ENCODE measurements at regions not wholly inside any gene's neighbourhood (a gene's known extent, or its start where the extent isn't known, plus 50 kb on each side); places are given as distances from the start of the nearest gene placed in this dataset.

DNA sequence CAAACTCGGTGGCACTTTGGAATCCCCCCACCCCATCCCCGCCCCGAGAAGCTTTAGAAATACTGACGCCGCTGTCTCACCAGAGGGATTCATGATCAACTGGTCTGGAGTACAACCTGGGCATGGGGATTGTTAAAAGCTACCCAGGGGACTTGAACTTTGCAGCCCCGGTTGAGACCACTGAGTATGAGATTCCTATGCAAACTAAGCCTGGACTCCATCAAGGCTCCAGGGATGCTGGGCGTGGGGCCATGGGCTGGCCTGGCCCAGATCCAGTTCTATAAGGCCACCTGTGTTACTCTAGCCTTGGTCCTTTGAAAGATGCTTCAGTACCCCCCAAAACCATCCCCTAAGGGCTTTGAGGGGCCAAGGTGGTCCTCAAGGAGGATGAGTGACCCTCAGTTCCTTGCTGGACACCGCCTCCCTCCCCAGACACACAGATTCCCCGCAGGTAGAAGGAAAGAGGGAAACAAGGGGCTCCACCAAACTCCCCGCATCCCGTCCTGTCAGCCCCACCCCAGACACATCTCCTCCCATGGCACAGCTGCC lies 68.5 kb downstream of the MRPL36 start:
- TF ChIP-seq, protein P1, sequence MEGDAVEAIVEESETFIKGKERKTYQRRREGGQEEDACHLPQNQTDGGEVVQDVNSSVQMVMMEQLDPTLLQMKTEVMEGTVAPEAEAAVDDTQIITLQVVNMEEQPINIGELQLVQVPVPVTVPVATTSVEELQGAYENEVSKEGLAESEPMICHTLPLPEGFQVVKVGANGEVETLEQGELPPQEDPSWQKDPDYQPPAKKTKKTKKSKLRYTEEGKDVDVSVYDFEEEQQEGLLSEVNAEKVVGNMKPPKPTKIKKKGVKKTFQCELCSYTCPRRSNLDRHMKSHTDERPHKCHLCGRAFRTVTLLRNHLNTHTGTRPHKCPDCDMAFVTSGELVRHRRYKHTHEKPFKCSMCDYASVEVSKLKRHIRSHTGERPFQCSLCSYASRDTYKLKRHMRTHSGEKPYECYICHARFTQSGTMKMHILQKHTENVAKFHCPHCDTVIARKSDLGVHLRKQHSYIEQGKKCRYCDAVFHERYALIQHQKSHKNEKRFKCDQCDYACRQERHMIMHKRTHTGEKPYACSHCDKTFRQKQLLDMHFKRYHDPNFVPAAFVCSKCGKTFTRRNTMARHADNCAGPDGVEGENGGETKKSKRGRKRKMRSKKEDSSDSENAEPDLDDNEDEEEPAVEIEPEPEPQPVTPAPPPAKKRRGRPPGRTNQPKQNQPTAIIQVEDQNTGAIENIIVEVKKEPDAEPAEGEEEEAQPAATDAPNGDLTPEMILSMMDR (IDR thresholded peaks at IDR 0.05; ENCODE audit: insufficient read depth, low read length, poor library complexity, severe bottlenecking), result no peak
- TF ChIP-seq EZH2phosphoT487 (conservative IDR thresholded peaks at IDR 0.05; ENCODE audit: low read length), result no peak
